HG02885 (cell line): ENCODE measurements at regions not wholly inside any gene's neighbourhood (a gene's known extent, or its start where the extent isn't known, plus 50 kb on each side); places are given as distances from the start of the nearest gene placed in this dataset.
"Not testable (repeated sequence)": the region's sequence is repeated elsewhere in the genome, so short reads cannot be mapped to it uniquely, and the experiment has no call there.

Experiments used
- ATAC-seq: cut with Tn5 transposase; IDR thresholded peaks from one replicate; pipeline ENCODE4 v1.9.1; 2021; ENCODE audit warnings: mild to moderate bottlenecking; ENCODE audit not compliant: unreplicated experiment, poor library complexity

DNA sequence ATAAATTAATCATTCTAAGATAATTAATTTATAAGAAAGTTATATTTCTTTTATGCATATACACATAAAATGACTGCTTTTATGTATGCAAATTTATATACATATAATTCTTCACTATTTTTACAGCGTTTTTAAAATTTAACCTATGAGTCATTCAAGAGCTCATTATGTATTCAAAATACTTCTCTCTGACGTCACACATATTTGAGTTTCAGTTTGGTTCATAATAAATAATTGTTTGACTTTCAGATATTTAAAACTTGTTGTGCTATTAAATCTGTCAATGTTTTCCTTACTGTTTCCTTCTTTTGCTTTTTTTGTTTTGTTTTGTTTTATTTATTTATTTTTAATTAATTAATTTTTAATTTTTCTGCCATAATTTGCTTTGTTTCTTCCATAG is 467.5 kb upstream of the ADGRB3 start:
- ATAC-seq, result no peak

- ATAC-seq, result not testable (repeated sequence)
These were observed 474.3 kb upstream of the ADGRB3 start for GRCh38 chr6:68160812-68161211.

- ATAC-seq, result no peak
These were observed 474.7 kb upstream of the ADGRB3 start for GRCh38 chr6:68160348-68160747.

DNA sequence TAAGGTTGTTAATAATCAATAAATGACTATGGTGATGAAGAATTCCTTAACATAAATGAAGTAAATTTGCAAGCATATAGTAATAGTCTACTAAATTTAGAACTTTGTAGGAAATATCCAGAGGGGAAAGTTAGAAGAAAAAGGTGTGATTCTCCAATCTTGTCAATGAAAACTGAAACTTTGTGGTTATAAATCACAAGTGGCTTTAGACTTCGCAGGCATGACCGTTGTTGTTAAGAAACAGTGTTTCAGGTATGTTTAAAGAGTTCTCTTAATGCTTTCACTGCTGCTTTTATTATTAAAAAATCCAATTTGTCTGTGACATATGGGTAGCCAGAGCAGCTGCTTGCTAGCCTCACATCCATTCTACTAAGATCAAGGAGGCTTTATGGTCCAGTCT is 475.6 kb upstream of the ADGRB3 start:
- ATAC-seq, result peak; percentile 59

DNA sequence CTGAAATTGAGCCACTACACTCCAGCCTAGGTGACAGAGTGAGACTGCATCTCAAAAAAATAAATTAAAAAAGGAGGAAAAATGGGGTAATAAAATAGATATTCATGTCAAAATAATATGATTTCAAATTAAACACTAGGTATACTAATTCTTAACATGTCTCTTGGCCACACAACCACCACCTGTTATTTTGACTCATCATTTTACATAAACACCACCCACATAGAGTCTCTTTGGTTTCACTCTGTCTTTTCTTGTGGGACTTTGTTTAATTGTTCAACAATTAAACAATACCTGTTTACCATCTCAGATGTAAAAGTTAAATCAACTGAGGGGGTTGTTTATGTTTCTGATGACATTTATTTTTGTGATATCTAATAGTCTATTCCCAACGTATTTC is 476.8 kb upstream of the ADGRB3 start:
- ATAC-seq, result peak; percentile 90

- ATAC-seq, result no peak
These were observed 490.4 kb upstream of the ADGRB3 start for GRCh38 chr6:68144667-68145066.

DNA sequence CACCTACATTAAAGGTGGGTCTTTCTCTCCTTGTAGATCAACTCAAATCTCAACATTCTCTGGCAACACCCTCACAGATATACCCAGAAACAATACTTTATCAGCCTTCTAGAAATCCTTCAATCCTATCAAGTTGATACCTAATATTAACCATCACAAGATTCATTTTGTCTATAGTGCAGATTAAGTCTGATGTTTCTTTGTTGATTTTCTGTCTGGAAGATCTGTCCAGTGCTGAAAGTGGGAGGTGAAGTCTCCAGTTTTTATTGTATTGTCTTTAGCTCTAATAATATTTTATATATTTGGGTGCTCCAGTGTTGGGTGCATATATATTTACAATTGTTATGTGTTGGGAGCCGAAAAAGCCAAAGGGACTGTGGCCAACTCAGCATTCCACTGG is 493.9 kb upstream of the ADGRB3 start:
- no peak for ATAC-seq

DNA sequence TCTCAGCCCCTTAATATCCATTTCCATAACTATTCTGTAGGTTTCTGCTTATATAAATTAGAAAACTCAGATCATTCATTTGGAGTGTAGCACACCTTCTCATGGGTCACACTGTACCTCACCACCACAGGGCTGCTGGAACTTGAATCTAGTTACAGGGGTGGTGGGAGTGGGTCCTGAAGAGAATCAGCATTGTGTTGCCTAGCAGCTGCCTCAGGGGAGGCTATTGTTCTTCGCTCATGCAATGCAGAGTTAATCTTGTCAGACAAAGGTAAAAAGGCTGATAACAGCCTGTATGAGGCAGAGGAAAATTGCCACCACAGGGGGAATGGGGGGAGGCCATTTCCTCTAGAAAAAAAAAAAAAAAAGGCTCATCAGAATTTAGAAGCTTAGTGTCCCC is 496.0 kb upstream of the ADGRB3 start:
- no peak for ATAC-seq

DNA sequence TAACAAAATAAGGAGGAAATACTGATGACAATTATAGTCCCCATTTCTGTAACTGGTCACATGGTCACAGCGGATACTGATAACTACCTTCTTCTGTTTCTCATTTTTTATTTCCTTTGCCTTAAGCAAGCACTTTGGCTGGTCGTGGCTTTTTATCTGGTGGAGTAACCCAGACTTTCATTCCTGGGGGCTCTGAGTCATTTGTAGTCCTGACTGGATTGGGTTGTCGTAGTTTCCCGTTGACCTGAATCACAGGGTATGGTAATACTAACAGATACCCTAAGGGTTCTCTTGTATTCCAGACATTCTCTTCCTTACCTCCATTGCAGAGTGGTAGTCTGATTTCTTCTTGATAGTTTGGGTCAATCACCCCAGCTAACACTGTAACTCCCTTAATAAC is 500.3 kb upstream of the ADGRB3 start:
- ATAC-seq, result no peak

DNA sequence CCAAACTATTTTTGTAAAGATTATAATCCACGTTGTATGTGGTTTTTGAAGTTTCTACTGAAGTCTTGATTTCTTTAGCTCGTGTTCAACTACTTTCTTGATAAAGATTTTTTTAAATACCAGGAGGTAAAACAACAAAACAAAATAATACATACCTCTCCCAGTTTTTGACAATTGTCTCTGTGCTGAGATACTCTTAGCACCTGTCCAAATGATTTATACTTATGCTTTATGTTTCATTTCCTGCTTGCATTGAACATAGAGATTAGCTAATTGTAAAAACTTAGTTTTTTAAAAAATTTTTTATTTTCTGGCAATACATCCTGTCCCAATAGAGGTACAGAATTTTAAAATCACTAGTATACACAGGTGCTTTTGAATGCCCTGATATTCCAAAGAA is 506.9 kb upstream of the ADGRB3 start:
- no peak for ATAC-seq

DNA sequence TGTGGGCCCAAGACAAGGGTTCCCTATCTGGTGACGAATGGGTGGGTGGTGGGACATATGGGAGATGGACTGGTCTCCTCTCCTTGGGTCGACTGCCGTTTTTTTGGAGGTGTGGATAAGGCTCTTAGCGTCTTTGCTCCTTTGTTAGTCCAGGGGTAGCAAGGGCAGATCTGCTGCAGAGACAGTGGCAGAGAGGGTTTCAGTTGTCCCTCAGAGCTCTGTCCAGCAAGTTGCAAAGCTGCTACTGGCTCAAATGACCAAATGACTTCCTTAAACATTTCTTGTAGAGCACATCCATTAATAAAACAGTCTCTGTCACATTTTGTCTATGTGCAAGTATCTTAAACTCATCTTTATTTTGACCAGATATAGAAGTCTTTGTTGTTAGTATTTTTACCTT is 508.0 kb upstream of the ADGRB3 start:
- no peak for ATAC-seq

DNA sequence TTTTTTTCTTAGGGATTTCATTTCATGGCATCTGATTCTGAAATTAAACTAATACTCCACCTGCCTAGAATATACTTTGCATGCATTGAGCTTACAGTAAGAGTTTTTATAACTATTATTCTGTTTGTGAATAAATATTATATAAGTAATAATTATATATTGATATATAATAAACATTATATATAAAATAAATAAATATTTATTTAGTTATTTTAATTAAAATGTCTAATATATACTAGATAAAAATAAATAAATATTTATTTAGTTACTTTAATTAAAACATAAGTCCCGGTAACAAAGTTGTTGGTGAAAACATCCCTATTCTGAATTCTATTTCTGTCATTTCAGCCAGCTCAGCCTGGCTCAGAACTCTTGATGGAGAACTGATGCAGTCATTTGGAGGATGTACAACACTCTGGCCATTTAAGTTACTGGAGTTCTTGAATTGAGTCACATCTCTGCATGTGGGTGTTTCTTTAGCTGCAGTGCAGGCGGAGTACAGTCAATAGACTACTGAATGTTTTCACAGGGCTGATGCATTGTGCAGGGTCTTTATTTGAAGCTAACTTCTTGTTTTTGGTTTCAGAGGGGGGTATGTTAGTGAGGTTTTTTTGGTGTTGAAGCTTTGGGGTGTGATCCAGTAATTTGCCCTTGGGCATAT is 508.9 kb upstream of the ADGRB3 start:
- ATAC-seq, result peak; percentile 100

- ATAC-seq, result not testable (repeated sequence)
These were observed 512.1 kb upstream of the ADGRB3 start for GRCh38 chr6:68122975-68123374.

DNA sequence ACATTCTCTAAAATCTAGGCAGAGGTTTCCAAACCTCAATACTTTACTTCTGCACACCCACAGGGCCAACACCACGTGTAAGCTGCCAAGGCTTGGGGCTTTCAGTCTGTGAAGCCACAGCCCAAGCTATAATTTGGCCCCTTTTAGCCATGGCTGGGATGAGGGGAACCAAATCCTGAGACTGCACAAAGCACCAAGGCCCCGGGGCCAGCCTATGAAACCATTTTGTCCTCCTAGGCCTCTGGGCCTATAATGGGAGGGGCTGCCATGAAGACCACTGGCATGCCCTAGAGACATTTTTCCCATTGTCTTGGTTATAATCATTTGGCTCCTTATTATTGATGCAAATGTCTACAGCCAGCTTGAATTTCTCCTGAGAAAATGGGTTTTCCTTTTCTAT is 513.0 kb upstream of the ADGRB3 start:
- no peak for ATAC-seq

DNA sequence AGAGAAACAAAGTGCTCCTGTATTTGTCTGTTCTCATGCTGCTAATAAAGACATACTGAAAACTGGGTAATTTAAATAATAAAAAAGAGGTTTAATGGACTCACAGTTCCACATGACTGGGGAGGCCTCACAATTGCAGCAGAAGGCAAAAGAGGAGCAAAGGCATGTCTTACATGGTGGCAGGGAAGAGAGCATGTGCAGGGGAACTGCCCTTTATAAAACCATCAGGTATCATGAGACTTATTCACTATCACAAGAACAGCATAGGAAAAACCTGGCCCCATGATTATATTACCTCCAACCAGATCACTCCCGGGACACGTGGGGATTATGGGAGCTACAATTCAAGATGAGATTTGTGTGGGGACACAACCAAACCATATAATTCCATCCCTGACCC is 514.1 kb upstream of the ADGRB3 start:
- not testable (repeated sequence) for ATAC-seq

GRCh38 chr6:68114463-68115047 is 520.5 kb upstream of the ADGRB3 start:
- no peak for ATAC-seq

GRCh38 chr6:68108233-68108835 is 526.7 kb upstream of the ADGRB3 start:
- peak; percentile 95 for ATAC-seq

- ATAC-seq, result peak; percentile 95
These were observed 541.0 kb upstream of the ADGRB3 start for GRCh38 chr6:68094070-68094469.

DNA sequence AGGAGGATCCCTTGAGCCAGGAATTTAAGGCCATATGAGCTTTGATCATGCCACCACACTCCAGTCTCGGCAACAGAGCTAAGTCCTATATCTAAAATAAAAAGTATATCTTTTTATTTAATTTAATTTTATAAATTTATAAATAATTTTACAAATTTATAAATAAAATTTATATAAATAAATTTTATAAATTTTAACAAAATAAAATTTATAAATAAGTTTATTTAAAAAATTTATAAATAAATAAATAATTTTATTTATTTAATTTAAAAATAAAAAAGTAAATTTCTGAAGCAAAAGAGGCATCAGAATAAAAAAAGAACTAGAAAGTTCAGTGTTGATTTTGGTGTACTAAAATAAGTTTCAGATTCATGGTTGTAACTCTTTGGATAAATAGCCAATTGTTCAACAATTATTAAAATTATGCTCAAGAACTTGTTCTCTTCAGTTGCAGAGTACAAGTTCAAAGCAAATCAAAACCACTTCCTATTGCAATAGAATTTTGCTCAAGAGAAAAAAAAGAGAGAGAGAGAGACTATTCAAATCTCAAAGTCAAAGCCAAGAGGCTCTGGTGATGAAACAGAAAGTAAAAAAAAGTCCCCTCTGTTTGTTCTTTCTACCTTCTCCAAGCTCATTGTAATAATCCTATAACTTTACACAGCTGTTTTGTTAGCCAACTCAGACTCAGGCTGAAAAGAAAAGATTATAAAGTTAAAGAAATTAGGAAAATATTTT is 547.5 kb upstream of the ADGRB3 start:
- ATAC-seq, result peak; percentile 90

DNA sequence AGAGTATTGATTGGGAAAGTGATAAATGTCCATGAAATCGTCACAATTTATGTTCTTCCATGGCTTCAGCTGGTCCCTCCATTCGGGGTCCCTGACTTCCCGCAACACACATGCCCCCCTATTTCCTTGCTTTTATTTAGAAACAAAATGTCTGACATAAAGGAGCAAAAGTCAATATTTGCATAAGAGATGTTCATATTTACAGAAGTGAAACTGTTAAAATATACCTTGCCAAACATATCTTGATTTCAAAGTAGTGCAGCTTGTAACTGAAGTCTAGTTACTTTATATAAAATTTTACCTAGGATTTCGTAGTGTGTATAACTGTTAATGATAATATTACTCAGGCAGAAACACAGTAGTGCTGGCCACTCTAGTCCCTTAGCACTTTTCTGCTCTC is 548.9 kb upstream of the ADGRB3 start:
- ATAC-seq, result peak; percentile 40

- ATAC-seq, result not testable (repeated sequence)
These were observed 549.5 kb upstream of the ADGRB3 start for GRCh38 chr6:68085599-68085998.
